OCI-LY3 (cell line): ENCODE measurements at regions not wholly inside any gene's neighbourhood (a gene's known extent, or its start where the extent isn't known, plus 50 kb on each side); places are given as distances from the start of the nearest gene placed in this dataset.

Experiments used
- H2AFZ ChIP-seq: fragments of 200-600, 300-600 bp; shearing (Covaris generic); 2 replicates; pipeline ENCODE4 v1.6.0; 2014; ENCODE audit warnings: antibody characterized with exemption, low read depth, low read length
- H3K27ac ChIP-seq: fragments of 200-600, 300-600 bp; sonication (generic); 2 replicates; pipeline ENCODE4 v1.5.1; 2014; ENCODE audit warnings: mild to moderate bottlenecking, low read length, moderate library complexity, mixed read lengths
- H3K27me3 ChIP-seq: fragments of 200-600, 300-600 bp; sonication (generic); 2 replicates; pipeline ENCODE4 v1.6.1; 2014; ENCODE audit warnings: low read depth, low read length, mixed read lengths
- H3K36me3 ChIP-seq: fragments of 200-600, 300-600 bp; sonication (generic); replicated peaks from 2 replicates; pipeline ENCODE3; 2014; ENCODE audit warnings: low read depth, low read length, mixed read lengths
- H3K4me1 ChIP-seq: fragments of 300-600, 200-600 bp; sonication (generic); 2 replicates; pipeline ENCODE4 v1.6.1; 2014; ENCODE audit warnings: low read length, mixed read lengths
- H3K4me2 ChIP-seq: fragments of 200-600, 300-600 bp; sonication (generic); 2 replicates; pipeline ENCODE4 v1.6.1; 2014; ENCODE audit warnings: low read length, mixed read lengths
- H3K4me3 ChIP-seq: fragments of 300-600, 200-600 bp; sonication (generic); 2 replicates; pipeline ENCODE4 v1.5.1; 2014; ENCODE audit warnings: antibody characterized with exemption, mild to moderate bottlenecking, low read length, moderate library complexity
- H3K79me2 ChIP-seq: fragments of 300-600, 200-600 bp; shearing (Covaris generic); 2 replicates; pipeline ENCODE4 v1.6.1; 2014; ENCODE audit warnings: mild to moderate bottlenecking, low read length, mixed read lengths
- H3K9ac ChIP-seq: fragments of 300-600, 200-600 bp; shearing (Covaris generic); 2 replicates; pipeline ENCODE4 v1.6.0; 2014; ENCODE audit warnings: mild to moderate bottlenecking, low read length, moderate library complexity
- H3K9me3 ChIP-seq: fragments of 200-600, 300-600 bp; shearing (Covaris generic); 2 replicates; pipeline ENCODE4 v1.6.1; 2014; ENCODE audit warnings: low read length, mixed read lengths; ENCODE audit not compliant: insufficient read depth
- H4K20me1 ChIP-seq: fragments of 200-600, 300-600 bp; sonication (generic); 2 replicates; pipeline ENCODE4 v1.6.1; 2016; ENCODE audit warnings: low read length, mixed read lengths; ENCODE audit not compliant: insufficient read depth
- CTCF ChIP-seq: fragments of 200-600, 300-600 bp; sonication (generic); IDR thresholded peaks from 2 replicates; pipeline ENCODE4 v1.5.1; 2014; ENCODE audit warnings: antibody characterized with exemption, low read length, low read depth
- EZH2phosphoT487 ChIP-seq: fragments of 200-600 bp; shearing (Covaris generic); IDR thresholded peaks from 2 replicates; pipeline ENCODE4 v1.6.1; 2018; ENCODE audit warnings: antibody characterized with exemption, mixed run types, low read depth

- H2AFZ ChIP-seq: no peak overlapping the region
- H3K27ac ChIP-seq: no peak overlapping the region
- H3K4me1 ChIP-seq: no peaks in the 10 kb centered on the region
- no peak overlapping the region for H3K9ac ChIP-seq
- H3K9me3 ChIP-seq: no peaks in the 10 kb centered on the region
- TF ChIP-seq CTCF: no peak
- TF ChIP-seq EZH2phosphoT487: no peak
- H3K4me3 ChIP-seq: no peak overlapping the region
- no peaks in the 10 kb centered on the region for H3K79me2 ChIP-seq
- no peaks in the 10 kb centered on the region for H3K36me3 ChIP-seq
- no peak overlapping the region for H3K4me2 ChIP-seq
- H4K20me1 ChIP-seq: no peaks in the 10 kb centered on the region
- no peaks in the 10 kb centered on the region for H3K27me3 ChIP-seq
These were observed 119.2 kb upstream of the PCBD1 start for GRCh38 chr10:71007516-71007915.

- H3K9me3 ChIP-seq: no peaks in the 10 kb centered on the region
- no peaks in the 10 kb centered on the region for H3K36me3 ChIP-seq
- H3K4me3 ChIP-seq: no peak overlapping the region
- no peak overlapping the region for H3K4me2 ChIP-seq
- no peak overlapping the region for H3K9ac ChIP-seq
- no peak overlapping the region for H3K27ac ChIP-seq
- H4K20me1 ChIP-seq: no peaks in the 10 kb centered on the region
- H3K27me3 ChIP-seq: no peaks in the 10 kb centered on the region
- TF ChIP-seq EZH2phosphoT487 (no peak), CTCF (no peak)
- H2AFZ ChIP-seq: no peak overlapping the region
- H3K79me2 ChIP-seq: no peaks in the 10 kb centered on the region
- H3K4me1 ChIP-seq: no peaks in the 10 kb centered on the region
These were observed 119.8 kb upstream of the PCBD1 start for GRCh38 chr10:71008150-71008549.

- H3K9me3 ChIP-seq: no peaks in the 10 kb centered on the region
- no peak overlapping the region for H3K9ac ChIP-seq
- no peak overlapping the region for H2AFZ ChIP-seq
- no peak overlapping the region for H3K4me3 ChIP-seq
- no peak for TF ChIP-seq CTCF
- no peak for TF ChIP-seq EZH2phosphoT487
- H4K20me1 ChIP-seq: no peaks in the 10 kb centered on the region
- H3K27ac ChIP-seq: no peak overlapping the region
- H3K4me2 ChIP-seq: no peak overlapping the region
- H3K27me3 ChIP-seq: no peaks in the 10 kb centered on the region
- no peaks in the 10 kb centered on the region for H3K4me1 ChIP-seq
- no peaks in the 10 kb centered on the region for H3K36me3 ChIP-seq
- H3K79me2 ChIP-seq: no peaks in the 10 kb centered on the region
These were observed 120.8 kb upstream of the PCBD1 start for GRCh38 chr10:71009126-71009525.

- H3K27me3 ChIP-seq: no peaks in the 10 kb centered on the region
- H3K79me2 ChIP-seq: no peaks in the 10 kb centered on the region
- no peaks in the 10 kb centered on the region for H3K36me3 ChIP-seq
- no peak overlapping the region for H3K4me2 ChIP-seq
- no peak for TF ChIP-seq CTCF
- no peak for TF ChIP-seq EZH2phosphoT487
- H3K4me1 ChIP-seq: no peaks in the 10 kb centered on the region
- no peak overlapping the region for H3K9ac ChIP-seq
- H3K4me3 ChIP-seq: no peak overlapping the region
- no peak overlapping the region for H2AFZ ChIP-seq
- H4K20me1 ChIP-seq: no peaks in the 10 kb centered on the region
- no peaks in the 10 kb centered on the region for H3K9me3 ChIP-seq
- H3K27ac ChIP-seq: no peak overlapping the region
These were observed 122.4 kb upstream of the PCBD1 start for GRCh38 chr10:71010730-71011129.
